Ureter (tissue), 1 donor: ENCODE measurements at regions not wholly inside any gene's neighbourhood (a gene's known extent, or its start where the extent isn't known, plus 50 kb on each side); places are given as distances from the start of the nearest gene placed in this dataset.

Source experiments
- DNase-seq: peaks from one replicate; pipeline ENCODE4 v3.0.0-alpha.2; 2020; ENCODE audit warnings: low spot score
- donor health status: DM: yes; HTN: yes; CAD: no.

- no peak for DNase-seq
Observed at GRCh38 chr16:74169687-74170376, 126.8 kb upstream of the PSMD7 start.

GRCh38 chr16:74169066-74169465 lies 127.5 kb upstream of the PSMD7 start:
- DNase-seq: no peak

GRCh38 chr16:74168445-74168844 lies 128.2 kb upstream of the PSMD7 start:
- DNase-seq: no peak

DNA sequence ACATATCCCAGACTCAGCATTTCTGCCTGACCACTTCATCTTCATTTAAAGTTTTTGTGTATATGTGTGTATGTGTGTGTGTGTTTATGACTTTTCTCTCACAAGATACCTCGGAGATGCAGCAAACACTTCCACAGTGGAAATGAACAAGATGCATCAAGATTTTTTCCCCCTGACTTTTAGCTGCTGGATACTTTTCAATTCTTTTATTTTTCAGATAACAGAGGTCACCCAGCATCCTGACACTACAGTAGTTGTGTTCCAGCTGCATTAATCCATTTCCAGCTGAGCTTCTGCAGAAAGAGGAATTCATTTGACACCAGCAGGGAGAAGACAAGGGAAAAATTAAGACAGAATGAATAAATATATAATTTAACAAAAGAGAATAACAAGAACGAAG lies 130.2 kb upstream of the PSMD7 start:
- DNase-seq: no peak

DNA sequence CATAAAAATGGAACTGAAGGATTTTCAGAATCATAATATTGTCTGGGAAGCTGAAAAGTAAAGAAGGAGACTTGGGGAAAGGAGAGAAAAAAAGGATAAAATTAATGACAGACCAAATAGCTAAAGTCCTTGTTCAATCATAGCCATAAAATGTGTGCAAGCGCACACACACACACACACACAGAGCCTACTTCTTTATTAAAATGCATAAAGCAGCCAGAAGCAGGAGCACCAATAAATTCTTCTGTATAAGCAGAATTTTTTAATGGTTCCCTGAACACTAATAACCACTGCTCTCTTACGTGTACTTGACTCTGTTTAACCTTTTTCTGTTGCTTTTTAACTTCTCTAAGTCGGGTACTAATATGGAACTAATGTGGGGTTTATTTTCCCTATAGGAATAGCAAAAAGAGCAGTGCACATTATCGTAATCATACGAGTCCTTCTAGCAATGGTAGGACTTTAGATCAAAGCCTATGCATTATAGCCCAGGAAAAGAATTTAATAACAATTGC lies 131.0 kb upstream of the PSMD7 start:
- no peak for DNase-seq

- no peak for DNase-seq
Observed at GRCh38 chr16:74160759-74161158, 135.9 kb upstream of the PSMD7 start.

- DNase-seq: no peak
Observed at GRCh38 chr16:74153773-74154172, 142.8 kb upstream of the PSMD7 start.

DNA sequence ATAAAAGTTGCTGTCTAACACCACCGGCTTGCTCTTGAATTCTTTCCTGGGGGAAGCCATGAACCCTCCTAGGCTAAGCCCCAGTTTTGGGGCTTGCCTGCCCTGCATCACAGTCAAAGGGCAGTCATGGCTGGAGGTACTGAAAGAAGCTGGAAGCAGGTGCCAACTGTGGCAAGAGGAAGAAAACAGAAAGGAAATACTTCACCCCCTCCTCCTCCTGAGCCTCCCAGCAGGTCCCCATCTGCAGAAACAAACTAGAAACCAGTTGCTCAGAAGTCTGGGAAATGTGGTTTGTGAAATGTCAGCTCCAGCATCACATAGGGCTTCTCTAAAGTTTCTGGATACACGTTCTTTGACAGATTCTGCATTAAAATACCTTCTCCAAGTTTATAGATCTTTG lies 150.0 kb upstream of the PSMD7 start:
- no peak for DNase-seq

GRCh38 chr16:74143171-74143570 lies 153.4 kb upstream of the PSMD7 start:
- DNase-seq: no peak

GRCh38 chr16:74141015-74141414 lies 155.6 kb upstream of the PSMD7 start:
- no peak for DNase-seq

- no peak for DNase-seq
Observed at GRCh38 chr16:74140557-74140956, 156.1 kb upstream of the PSMD7 start.

GRCh38 chr16:74123826-74124225 lies 172.8 kb upstream of the PSMD7 start:
- DNase-seq: no peak

GRCh38 chr16:74123195-74123594 lies 173.4 kb upstream of the PSMD7 start:
- no peak for DNase-seq

DNA sequence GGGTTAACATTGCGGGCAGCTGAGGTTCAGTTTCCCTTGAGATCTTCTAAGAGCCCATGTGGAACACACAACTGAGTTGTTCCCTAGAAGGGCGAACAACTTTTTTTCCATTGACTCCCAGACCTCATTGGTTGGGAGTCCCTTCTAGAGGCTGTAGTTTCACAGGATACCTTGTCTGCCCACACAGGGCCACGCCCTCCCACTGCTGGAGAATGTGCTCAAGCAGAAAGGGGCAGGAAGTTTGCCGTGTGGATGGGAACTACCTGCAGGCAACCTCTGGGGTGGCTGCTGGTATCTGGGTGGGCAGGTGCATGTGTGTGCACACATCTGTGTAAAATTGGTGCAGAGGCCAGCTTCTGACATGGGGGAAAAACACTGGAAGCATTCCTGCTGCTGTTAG lies 178.8 kb upstream of the PSMD7 start:
- no peak for DNase-seq

DNA sequence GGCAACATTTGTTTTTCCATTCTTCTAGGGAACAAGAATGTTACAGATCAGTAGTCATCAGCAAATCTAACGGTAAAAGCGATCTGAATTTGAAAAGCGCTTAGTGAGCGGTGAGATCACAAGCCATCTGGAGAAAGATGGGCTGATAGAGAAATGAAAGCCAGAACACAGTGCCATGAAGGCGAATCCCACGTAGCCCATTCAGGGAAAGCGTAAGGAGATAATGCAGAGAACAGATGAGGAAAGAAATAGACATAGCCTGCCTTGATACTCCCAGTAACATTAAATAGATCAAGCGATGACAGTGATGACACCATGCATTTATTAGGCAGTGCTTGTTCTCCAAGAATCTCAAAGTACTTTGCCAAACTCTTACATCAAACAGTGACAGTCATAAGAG lies 183.1 kb upstream of the PSMD7 start:
- no peak for DNase-seq

GRCh38 chr16:74111456-74111982 lies 185.1 kb upstream of the PSMD7 start:
- no peak for DNase-seq

DNA sequence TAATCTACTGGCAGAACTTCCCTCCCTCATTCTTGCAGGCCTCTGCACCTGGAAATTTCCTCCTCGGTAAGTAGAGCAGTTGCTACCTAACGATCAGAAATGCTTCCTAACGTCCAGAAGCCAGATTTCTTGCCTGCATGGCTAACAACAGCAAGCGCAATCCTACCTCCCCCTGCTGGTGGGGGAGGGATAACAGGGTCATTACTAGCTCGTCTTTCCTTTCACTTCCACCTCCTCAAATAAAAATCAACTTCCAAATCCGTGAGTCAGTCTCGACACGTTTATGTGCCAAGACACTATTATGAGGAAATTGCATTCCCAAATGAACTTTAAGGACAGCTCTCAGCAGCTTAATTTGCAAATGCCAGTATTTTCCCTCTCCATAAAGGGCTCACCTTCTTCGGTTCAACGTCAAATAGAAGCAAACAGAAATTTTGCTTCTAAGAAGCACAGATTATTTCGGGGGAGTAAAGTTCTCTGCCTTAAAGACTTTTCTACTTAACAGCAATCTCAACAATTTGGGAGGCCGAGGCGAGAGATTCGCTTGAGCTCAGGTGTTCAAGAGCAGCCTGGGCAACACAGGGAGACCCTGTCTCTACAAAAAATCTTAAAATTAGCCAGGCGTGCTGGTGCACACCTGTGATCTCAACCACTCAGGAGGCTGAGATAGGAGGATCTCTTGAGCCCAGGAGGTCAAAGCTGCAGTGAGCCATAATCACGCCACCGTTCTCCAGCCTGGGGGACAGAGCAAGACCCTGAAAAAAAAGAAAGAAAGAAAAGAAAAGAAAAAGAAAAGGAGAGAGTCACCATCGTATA lies 188.6 kb upstream of the PSMD7 start:
- no peak for DNase-seq

DNA sequence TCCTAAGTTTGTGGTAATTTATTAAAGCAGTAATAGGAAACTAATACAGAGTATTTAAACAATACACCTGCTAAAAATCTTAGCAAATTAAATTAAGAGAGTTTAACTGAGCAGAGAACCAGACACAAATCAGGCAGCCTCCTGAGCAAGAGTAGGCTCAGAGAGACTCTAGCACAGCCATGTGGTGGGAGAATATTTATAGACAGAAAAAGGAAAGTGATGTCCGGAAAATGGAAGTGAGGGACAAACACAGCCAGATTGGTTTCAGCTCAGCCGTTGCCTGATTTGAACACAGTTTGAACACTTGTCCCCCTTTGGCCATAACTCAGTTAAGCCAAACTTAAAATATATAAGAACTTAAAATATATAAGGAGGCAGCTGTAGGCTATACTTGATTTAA lies 192.6 kb upstream of the PSMD7 start:
- no peak for DNase-seq

GRCh38 chr16:74101379-74102137 lies 195.1 kb upstream of the PSMD7 start:
- DNase-seq: no peak

GRCh38 chr16:74100395-74101326 lies 196.0 kb upstream of the PSMD7 start:
- DNase-seq: no peak

DNA sequence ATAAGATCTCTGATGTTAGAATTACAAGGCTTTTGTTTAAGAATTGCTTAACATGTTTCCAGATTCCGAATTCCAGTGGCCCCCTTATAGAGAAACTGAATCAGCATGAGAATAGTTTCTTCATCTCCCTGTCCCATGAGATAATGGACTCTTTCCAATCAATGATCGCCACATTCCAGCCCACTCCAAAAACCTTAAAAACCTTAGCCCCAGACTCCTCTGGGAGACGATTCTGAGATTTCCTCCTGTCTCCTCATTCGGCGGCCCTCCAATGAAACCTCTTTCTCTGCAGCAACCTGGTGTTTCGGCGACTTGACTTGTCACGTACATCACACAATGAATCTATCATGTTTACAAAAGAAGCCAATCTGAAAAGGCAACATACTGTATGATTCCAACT lies 197.1 kb upstream of the PSMD7 start:
- DNase-seq: no peak
